Astrocyte of the cerebellum (primary cell): ENCODE measurements at regions not wholly inside any gene's neighbourhood (a gene's known extent, or its start where the extent isn't known, plus 50 kb on each side); places are given as distances from the start of the nearest gene placed in this dataset.
A peak's percentile ranks its signal among the peaks of the same experiment; 100 is the strongest.

Source experiments
- DNase-seq: peaks from one replicate; pipeline ENCODE4 v3.0.0-alpha.2; 2011; ENCODE audit warnings: low read depth
- H3K4me3 ChIP-seq: 2 replicates; pipeline ENCODE4 v1.5.1; 2011; ENCODE audit warnings: mild to moderate bottlenecking, low read depth, low read length, moderate library complexity
- CTCF ChIP-seq: IDR thresholded peaks from 2 replicates; pipeline ENCODE4 v1.5.1; 2012; ENCODE audit warnings: low read length, low read depth, moderate library complexity, mild to moderate bottlenecking; ENCODE audit errors: missing control alignments
- in situ Hi-C: cut with HindIII; loops from 2 replicates; pipeline ENCODE4 v1.10.0; 2017; ENCODE audit warnings: low sequenced_read_pairs

DNA sequence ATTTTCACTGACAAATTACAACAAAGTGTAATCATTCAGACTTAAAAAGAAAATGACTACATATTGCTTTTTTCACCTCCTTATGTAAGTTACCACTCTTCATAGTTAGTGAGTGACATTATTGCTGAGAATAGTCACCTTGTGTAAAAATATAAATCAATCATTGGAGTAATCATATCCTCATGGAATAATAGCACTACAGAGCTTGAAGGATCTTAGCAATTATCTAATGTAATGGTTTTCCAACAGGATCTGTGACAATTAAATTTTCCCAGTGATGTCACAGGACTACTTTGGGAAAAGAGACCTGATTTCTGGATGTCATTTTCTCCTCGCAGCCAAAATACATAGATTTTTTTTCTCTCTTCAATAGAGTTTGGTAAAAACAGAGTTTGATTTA is 833.0 kb upstream of the PCDH9 start:
- no peak overlapping the region for H3K4me3 ChIP-seq
- no peak for TF ChIP-seq CTCF
- no peak for DNase-seq
- in situ Hi-C loops, result no loop called here

- TF ChIP-seq CTCF, result no peak
- no peak overlapping the region for H3K4me3 ChIP-seq
Observed at GRCh38 chr13:68057836-68058235, 827.7 kb upstream of the PCDH9 start.

DNA sequence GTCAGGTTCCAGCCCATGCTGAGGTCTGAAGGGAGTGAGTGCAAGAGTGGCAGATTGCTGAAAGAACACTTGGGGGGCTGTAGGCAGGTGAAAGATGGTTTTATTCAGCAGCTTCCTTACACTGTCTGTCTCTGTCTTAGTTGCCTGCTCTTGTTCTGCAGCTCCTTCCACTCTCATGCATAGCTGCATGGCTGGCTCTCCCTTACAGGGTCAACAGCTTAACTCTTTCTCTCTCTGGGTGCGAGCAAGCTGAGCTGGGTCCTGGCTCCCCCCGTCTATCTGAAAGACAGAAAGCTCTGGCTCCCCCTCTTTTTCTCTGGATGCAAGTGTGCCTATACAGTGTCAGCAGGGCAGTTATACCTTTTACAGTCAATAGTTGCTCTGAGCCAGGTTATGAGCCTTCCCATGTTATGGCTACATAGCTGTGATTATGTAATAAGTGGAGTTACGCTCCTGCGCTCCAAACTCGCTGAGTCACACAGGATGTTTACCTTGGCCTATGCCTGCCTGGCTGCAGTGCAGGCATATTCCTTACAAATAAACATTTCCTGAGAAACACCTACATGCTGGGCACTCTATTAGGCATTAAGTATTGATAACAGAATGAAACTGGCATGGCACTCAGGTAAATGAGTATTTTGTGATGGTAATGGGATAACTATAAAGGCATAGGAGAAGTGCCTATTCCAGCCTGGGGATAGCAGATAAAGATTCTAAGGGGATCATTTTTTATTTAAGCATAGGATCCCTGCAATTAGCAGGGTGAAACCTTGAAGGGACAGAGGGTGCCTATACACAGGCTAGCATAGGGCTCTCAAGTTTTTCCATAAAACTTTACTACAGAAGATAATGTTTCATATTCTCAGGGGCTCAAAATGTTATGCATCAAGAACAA is 826.9 kb upstream of the PCDH9 start:
- in situ Hi-C loops, result no loop called here
- H3K4me3 ChIP-seq, result no peak overlapping the region
- peak; percentile 79 for DNase-seq
- no peak for TF ChIP-seq CTCF

More at GRCh38 chr13:68057836-68058235, 827.7 kb upstream of the PCDH9 start:
- in situ Hi-C loops, result no loop called here
- DNase-seq, result no peak

DNA sequence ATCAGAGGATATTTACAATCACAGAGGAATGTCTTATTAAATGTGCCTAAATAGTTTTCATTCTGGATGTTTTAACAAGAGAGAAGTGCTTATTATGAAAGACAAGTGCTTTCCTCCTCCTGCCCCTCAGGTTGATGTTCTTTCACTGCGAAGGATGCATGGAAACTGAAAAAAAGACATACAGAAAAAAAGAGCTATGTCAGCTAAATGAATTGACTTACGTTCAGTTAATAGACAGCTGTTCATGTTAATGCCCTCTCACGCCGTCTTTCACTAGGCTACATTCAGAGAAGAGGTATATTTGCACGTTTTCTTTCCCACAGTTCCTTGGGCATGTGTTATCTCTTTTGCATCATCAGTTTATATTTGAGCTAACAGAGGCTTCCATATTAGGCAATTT is 821.8 kb upstream of the PCDH9 start:
- no peak for DNase-seq
- H3K4me3 ChIP-seq, result no peak overlapping the region
- in situ Hi-C loops, result no loop called here
- TF ChIP-seq CTCF, result no peak

DNA sequence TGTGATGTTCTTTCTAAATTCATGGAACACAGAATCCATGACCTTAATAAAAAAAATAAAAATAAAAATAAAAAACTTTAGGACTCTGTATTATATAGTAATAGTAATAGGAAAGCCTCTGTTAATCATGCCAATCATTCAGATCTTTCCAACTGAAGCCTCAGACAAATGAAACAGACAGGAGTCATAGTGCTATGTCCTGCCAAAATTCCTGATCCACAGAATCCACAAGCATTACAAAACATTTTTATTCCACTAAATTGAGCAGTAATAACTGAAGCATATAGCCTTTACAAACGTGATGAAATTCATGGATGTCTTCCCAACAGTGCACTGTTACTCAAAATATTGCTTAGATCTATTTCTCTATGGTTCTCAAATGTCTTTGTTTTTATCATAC is 820.6 kb upstream of the PCDH9 start:
- in situ Hi-C loops, result no loop called here
- DNase-seq, result no peak
- H3K4me3 ChIP-seq, result no peak overlapping the region
- no peak for TF ChIP-seq CTCF

DNA sequence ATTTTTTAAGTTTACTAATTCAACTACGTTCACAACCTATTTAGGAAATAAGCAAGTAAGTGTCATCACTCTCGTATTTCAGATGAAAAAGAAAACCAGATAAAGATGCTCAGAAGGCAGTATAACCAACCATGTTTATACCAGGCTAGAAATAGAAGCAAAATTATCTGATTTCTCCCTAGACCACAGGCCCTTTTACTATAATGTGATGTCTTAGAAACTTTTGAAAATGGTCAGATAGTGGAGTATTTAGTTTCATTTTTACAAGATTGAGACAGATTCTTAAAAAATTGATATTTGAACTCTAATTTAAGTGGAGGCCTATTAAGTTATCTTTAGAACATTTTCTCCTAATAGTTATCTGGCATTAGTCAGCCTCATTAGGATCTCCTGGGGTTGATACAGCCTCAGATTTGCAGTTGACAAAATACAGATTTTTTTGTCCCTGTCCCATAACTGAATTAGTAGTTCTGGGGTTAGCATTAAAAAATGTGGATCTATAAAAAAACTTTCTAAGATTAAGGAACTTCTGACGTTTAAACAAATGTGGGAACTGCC is 818.7 kb upstream of the PCDH9 start:
- in situ Hi-C loops, result no loop called here
- no peak for DNase-seq
- H3K4me3 ChIP-seq, result no peak overlapping the region
- TF ChIP-seq CTCF, result no peak
